HEK293 (cell line): ENCODE measurements at regions not wholly inside any gene's neighbourhood (a gene's known extent, or its start where the extent isn't known, plus 50 kb on each side); places are given as distances from the start of the nearest gene placed in this dataset.

Source experiments
- CTCF ChIA-PET: fragments of 350-600 bp; formaldehyde crosslinking; extraction: SDS; loops from one replicate; lab custom pipeline; 2021; ENCODE audit warnings: antibody characterized with exemption; lab: Yijun Ruan, JAX
- POLR2A ChIA-PET: fragments of 300-600 bp; formaldehyde crosslinking; extraction: SDS; loops from one replicate; lab custom pipeline; 2020; ENCODE audit warnings: antibody characterized with exemption, inconsistent platforms; lab: Yijun Ruan, JAX
- H3K27ac ChIP-seq: fragments of 200-500 bp; sonication (Bioruptor generic); 2 replicates; pipeline ENCODE4 v1.5.1; 2014; ENCODE audit warnings: low read depth, low read length, control low read depth, inconsistent platforms; ENCODE audit errors: extremely low read depth
- H3K36me3 ChIP-seq, 2 experiments: fragments of 200-500 bp in 1 of 2; sonication (Bioruptor generic) in 1 of 2; 1 replicate in 1 of 2; 2 replicates in 1 of 2; pipeline ENCODE4 v1.5.1; 2014 to 2017; ENCODE audit warnings: inconsistent platforms in 2 of 2, low read length in 2 of 2; ENCODE audit not compliant: control insufficient read depth in 2 of 2, insufficient read depth in 1 of 2
- H3K4me1 ChIP-seq: fragments of 200-500 bp; sonication (Bioruptor generic); 2 replicates; pipeline ENCODE4 v1.5.1; 2014; ENCODE audit warnings: mild to moderate bottlenecking, low read length, inconsistent platforms; ENCODE audit not compliant: control insufficient read depth, insufficient read depth
- H3K4me3 ChIP-seq: 2 replicates; pipeline ENCODE4 v1.5.1; 2011; ENCODE audit warnings: low read depth, mild to moderate bottlenecking, control low read depth, low read length, moderate library complexity
- H3K9me3 ChIP-seq: fragments of 200-500 bp; sonication (Bioruptor generic); 2 replicates; pipeline ENCODE4 v1.5.1; 2014; ENCODE audit warnings: low read depth, low read length, inconsistent platforms; ENCODE audit not compliant: control insufficient read depth, insufficient read depth
- GLIS2 ChIP-seq: fragments of 450-650 bp; formaldehyde crosslinking; IDR thresholded peaks from 2 replicates; pipeline ENCODE4 v1.5.1; 2016; ENCODE audit warnings: missing biosample characterization, missing genetic modification characterization
- KLF1 ChIP-seq: fragments of 450-650 bp; formaldehyde crosslinking; IDR thresholded peaks from 2 replicates; pipeline ENCODE4 v1.5.1; 2016; ENCODE audit warnings: missing biosample characterization, missing genetic modification characterization
- KLF10 ChIP-seq: fragments of 450-650 bp; IDR thresholded peaks from 2 replicates; pipeline ENCODE4 v1.5.1; 2018; ENCODE audit warnings: missing biosample characterization, mild to moderate bottlenecking, missing genetic modification characterization
- SCRT2 ChIP-seq: fragments of 450-650 bp; formaldehyde crosslinking; IDR thresholded peaks from 2 replicates; pipeline ENCODE4 v1.5.1; 2016; ENCODE audit warnings: missing biosample characterization, missing genetic modification characterization
- YY1 ChIP-seq: fragments of 450-650 bp; formaldehyde crosslinking; IDR thresholded peaks from 2 replicates; pipeline ENCODE4 v1.5.1; 2018; ENCODE audit warnings: missing biosample characterization, missing genetic modification characterization
- ZBTB17 ChIP-seq: fragments of 450-650 bp; formaldehyde crosslinking; IDR thresholded peaks from 2 replicates; pipeline ENCODE4 v1.5.1; 2016; ENCODE audit warnings: missing biosample characterization, missing genetic modification characterization
- ZFHX2 ChIP-seq: fragments of 450-650 bp; formaldehyde crosslinking; conservative IDR thresholded peaks from 2 replicates; pipeline ENCODE4 v1.5.1; 2016; ENCODE audit warnings: missing biosample characterization, missing genetic modification characterization
- ZNF10 ChIP-seq: fragments of 450-650 bp; formaldehyde crosslinking; IDR thresholded peaks from 2 replicates; pipeline ENCODE4 v1.5.1; 2017; ENCODE audit warnings: missing biosample characterization, missing genetic modification characterization
- ZNF112 ChIP-seq: fragments of 450-650 bp; formaldehyde crosslinking; IDR thresholded peaks from 2 replicates; pipeline ENCODE4 v1.5.0; 2017; ENCODE audit warnings: missing biosample characterization, missing genetic modification characterization
- ZNF138 ChIP-seq: fragments of 450-650 bp; formaldehyde crosslinking; IDR thresholded peaks from 2 replicates; pipeline ENCODE4 v1.5.1; 2016; ENCODE audit warnings: missing biosample characterization, missing genetic modification characterization, borderline replicate concordance
- ZNF169 ChIP-seq: fragments of 450-650 bp; formaldehyde crosslinking; IDR thresholded peaks from 2 replicates; pipeline ENCODE4 v1.5.1; 2016; ENCODE audit warnings: missing biosample characterization, missing genetic modification characterization
- ZNF175 ChIP-seq: fragments of 450-650 bp; formaldehyde crosslinking; IDR thresholded peaks from 2 replicates; pipeline ENCODE4 v1.5.1; 2016; ENCODE audit warnings: missing biosample characterization, missing genetic modification characterization
- ZNF18 ChIP-seq: fragments of 450-650 bp; formaldehyde crosslinking; IDR thresholded peaks from 2 replicates; pipeline ENCODE4 v1.5.1; 2016; ENCODE audit warnings: missing biosample characterization, missing genetic modification characterization
- ZNF335 ChIP-seq: fragments of 450-650 bp; formaldehyde crosslinking; conservative IDR thresholded peaks from 2 replicates; pipeline ENCODE4 v1.5.1; 2016; ENCODE audit warnings: missing biosample characterization, missing genetic modification characterization
- ZNF48 ChIP-seq: fragments of 450-650 bp; formaldehyde crosslinking; IDR thresholded peaks from 2 replicates; pipeline ENCODE4 v1.5.1; 2016; ENCODE audit warnings: missing biosample characterization, missing genetic modification characterization
- ZNF510 ChIP-seq: fragments of 450-650 bp; formaldehyde crosslinking; IDR thresholded peaks from 2 replicates; pipeline ENCODE4 v1.5.1; 2018; ENCODE audit warnings: mild to moderate bottlenecking, missing genetic modification characterization, missing biosample characterization; ENCODE audit not compliant: insufficient replicate concordance
- ZNF629 ChIP-seq: fragments of 450-650 bp; formaldehyde crosslinking; IDR thresholded peaks from 2 replicates; pipeline ENCODE4 v1.5.1; 2017; ENCODE audit warnings: missing biosample characterization, missing genetic modification characterization
- ZNF704 ChIP-seq: fragments of 450-650 bp; formaldehyde crosslinking; IDR thresholded peaks from 2 replicates; pipeline ENCODE4 v1.5.1; 2016; ENCODE audit warnings: missing biosample characterization, missing genetic modification characterization
- ZNF707 ChIP-seq: fragments of 450-650 bp; formaldehyde crosslinking; IDR thresholded peaks from 2 replicates; pipeline ENCODE4 v1.5.1; 2016; ENCODE audit warnings: missing biosample characterization, missing genetic modification characterization
- ZNF830 ChIP-seq: fragments of 450-650 bp; IDR thresholded peaks from 2 replicates; pipeline ENCODE4 v1.5.0; 2018; ENCODE audit warnings: missing biosample characterization, missing genetic modification characterization, low read depth, mild to moderate bottlenecking, moderate library complexity
- TF ChIP-seq, protein P1 (sequence below): fragments of 450-650 bp; formaldehyde crosslinking; IDR thresholded peaks from 2 replicates; pipeline ENCODE4 v1.5.1; 2016; ENCODE audit warnings: missing biosample characterization, missing genetic modification characterization
- TF ChIP-seq, protein P2 (sequence below): fragments of 450-650 bp; formaldehyde crosslinking; IDR thresholded peaks from 2 replicates; pipeline ENCODE4 v1.5.1; 2016; ENCODE audit warnings: missing biosample characterization, missing genetic modification characterization

DNA sequence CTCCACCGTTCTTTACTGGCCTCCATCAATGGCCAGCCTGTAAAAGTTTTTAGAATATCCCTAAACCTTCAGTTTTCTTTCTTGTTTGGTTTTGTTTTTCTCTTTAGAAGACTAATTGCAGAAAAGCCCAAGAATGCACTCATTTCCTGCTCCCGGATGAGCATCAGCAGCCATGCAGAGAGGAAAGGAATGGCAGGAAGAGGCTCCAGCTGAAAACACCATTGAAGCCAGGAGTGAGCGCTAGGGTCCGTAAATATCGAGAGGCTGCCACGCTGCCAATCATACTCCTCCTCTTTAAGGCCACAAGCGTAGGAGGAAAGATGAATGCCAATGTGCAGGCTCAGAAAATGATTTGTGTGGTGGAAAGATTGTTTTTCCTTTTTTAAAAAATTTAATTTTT, 57.4 kb upstream of the UBE2L5 start (continued):
- TF ChIP-seq ZNF18, result no peak
- no peak for TF ChIP-seq GLIS2 (tag by site-specific recombination)
- TF ChIP-seq ZNF138 (tag by site-specific recombination), result no peak
- no peak for TF ChIP-seq ZNF112 (tag by site-specific recombination)
- no peak for TF ChIP-seq ZNF704
- TF ChIP-seq ZFHX2 (tag by site-specific recombination), result no peak
- no peak for TF ChIP-seq ZNF707 (tag by site-specific recombination)
- no peak for TF ChIP-seq YY1
- no peak for TF ChIP-seq ZNF830 (tag by site-specific recombination)

DNA sequence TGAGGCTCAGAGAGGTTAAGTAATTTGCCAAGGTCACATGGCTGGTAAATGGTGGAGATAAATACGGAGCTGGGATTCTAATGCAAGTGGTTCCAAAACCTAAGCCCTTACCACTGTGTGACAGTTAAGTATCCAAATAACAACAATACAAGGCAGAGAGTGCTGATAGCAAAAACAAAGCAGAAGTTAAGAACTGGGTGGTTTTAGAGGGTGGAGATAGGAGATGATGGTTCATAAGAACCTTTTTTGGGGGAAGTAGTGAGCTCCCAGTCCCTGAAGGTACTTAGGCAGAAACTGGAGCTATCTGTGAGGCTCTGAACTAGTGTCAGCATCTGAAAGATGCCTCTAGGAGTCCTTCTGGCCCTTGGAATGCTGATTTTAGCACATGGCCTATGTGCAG, 56.2 kb upstream of the UBE2L5 start:
- no peaks in the 10 kb centered on the region for H3K4me1 ChIP-seq
- ChIA-PET POLR2A (no interaction called here), CTCF (no interaction called here)
- H3K27ac ChIP-seq, result no peak overlapping the region
- H3K9me3 ChIP-seq, result no peaks in the 10 kb centered on the region
- H3K36me3 ChIP-seq, result no peaks in the 10 kb centered on the region
- no peak overlapping the region for H3K4me3 ChIP-seq
- TF ChIP-seq ZNF169 (tag by site-specific recombination) (no peak), ZNF175 (tag by site-specific recombination) (no peak), ZNF335 (no peak), KLF10 (tag by site-specific recombination) (no peak), ZNF629 (tag by site-specific recombination) (no peak), SCRT2 (tag by site-specific recombination) (no peak), ZNF510 (no peak), ZFHX2 (tag by site-specific recombination) (no peak), ZBTB17 (no peak), ZNF10 (no peak)
- TF ChIP-seq, protein P1, sequence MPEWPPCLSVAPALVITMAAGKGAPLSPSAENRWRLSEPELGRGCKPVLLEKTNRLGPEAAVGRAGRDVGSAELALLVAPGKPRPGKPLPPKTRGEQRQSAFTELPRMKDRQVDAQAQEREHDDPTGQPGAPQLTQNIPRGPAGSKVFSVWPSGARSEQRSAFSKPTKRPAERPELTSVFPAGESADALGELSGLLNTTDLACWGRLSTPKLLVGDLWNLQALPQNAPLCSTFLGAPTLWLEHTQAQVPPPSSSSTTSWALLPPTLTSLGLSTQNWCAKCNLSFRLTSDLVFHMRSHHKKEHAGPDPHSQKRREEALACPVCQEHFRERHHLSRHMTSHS (tag by site-specific recombination), result no peak
- TF ChIP-seq, protein P2, sequence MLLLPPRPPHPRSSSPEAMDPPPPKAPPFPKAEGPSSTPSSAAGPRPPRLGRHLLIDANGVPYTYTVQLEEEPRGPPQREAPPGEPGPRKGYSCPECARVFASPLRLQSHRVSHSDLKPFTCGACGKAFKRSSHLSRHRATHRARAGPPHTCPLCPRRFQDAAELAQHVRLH (tag by site-specific recombination), result no peak

DNA sequence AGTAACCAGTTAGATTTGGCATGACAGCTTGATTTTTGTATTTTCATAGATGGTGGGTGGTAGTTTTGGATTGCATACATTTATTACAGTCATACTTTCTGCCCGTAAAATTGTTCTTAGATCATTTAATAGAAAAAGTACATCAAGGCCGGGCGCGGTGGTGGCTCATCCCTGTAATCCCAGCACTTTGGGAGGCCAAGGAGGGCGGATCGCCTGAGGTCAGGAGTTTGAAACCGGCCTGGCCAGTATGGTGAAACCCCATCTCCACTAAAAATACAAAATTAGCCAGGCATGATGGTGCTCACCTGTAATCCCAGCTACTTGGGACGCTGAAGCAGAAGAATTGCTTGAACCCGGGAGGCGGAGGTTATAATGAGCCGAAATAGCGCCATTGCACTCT, 55.0 kb upstream of the UBE2L5 start:
- H3K4me1 ChIP-seq, result no peaks in the 10 kb centered on the region
- ChIA-PET CTCF (no interaction called here), POLR2A (interaction anchor here (1.0 kb wide), 1 partner anchor 55 kb away, joined by 3 read pairs; the partner anchor contains the start of gene UBE2L5)
- H3K36me3 ChIP-seq, result no peaks in the 10 kb centered on the region
- TF ChIP-seq ZNF48 (tag by site-specific recombination), result no peak
- TF ChIP-seq KLF1 (tag by site-specific recombination), result no peak
- H3K4me3 ChIP-seq, result no peak overlapping the region
- no peak overlapping the region for H3K27ac ChIP-seq
- H3K9me3 ChIP-seq, result no peaks in the 10 kb centered on the region
